EH (cell line): ENCODE measurements at regions not wholly inside any gene's neighbourhood (a gene's known extent, or its start where the extent isn't known, plus 50 kb on each side); places are given as distances from the start of the nearest gene placed in this dataset.
"Not testable (repeated sequence)": the region's sequence is repeated elsewhere in the genome, so short reads cannot be mapped to it uniquely, and the experiment has no call there.

Experiments
- DNase-seq: peaks from one replicate; pipeline ENCODE4 v3.0.0-alpha.2; 2015; ENCODE audit warnings: low read depth

DNA sequence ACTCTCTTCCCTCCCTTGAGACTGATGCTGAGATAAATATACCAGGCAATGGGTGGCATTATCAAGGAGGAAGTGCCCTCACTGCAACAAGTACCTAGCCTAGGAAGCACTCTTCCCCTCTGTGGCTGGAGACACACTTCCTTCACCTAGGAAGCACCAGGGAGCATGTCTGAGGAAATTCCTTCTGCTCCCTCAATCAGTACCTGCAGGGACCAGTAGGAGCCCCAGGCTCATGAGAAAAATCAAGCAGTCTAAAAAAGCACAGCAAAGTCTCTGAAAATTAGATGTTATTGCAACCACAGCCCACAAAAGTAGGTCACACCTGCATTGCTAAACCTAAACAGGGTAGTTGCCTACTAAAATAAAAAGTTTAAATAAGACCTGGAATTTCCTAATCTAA, 78.2 kb upstream of the TRPM1 start:
- no peak for DNase-seq

DNA sequence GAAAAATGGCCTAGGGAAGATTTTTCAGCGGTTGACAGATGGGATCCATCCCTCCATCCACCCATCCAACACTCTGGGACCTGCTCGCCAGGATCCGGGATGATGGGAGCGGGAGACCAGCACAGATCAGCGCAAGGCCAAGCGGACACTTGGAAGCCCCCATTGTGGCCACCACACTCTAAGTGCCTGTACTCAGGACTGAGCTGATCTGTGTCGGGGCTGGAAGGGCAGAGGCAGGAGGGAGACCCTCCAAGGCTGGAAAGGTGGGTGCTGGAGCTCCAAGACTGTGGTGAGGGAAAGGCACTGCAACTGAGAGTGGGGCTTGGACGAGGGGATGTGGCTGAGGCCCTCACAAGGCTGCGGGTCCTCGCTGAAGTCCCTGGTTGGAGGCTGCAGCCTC, 91.8 kb upstream of the TRPM1 start:
- no peak for DNase-seq

DNA sequence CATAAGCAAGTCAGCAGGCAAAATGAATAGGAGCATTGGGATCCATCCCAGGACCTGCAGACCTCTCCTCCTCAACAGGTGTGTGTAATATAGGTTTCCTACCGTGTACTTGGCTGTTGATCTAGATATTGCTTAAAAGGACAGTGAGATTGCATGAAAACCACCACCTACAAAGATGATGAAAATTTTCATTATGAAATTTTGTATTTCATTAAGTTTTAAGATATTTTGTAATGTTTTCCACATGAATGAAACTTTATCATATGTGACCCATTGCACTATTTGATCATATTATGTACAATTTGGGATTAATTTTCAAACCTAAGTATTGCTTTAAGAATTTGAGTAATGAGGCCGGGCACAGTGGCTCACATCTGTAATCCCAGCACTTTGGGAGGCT, 94.3 kb upstream of the TRPM1 start:
- DNase-seq: no peak

DNA sequence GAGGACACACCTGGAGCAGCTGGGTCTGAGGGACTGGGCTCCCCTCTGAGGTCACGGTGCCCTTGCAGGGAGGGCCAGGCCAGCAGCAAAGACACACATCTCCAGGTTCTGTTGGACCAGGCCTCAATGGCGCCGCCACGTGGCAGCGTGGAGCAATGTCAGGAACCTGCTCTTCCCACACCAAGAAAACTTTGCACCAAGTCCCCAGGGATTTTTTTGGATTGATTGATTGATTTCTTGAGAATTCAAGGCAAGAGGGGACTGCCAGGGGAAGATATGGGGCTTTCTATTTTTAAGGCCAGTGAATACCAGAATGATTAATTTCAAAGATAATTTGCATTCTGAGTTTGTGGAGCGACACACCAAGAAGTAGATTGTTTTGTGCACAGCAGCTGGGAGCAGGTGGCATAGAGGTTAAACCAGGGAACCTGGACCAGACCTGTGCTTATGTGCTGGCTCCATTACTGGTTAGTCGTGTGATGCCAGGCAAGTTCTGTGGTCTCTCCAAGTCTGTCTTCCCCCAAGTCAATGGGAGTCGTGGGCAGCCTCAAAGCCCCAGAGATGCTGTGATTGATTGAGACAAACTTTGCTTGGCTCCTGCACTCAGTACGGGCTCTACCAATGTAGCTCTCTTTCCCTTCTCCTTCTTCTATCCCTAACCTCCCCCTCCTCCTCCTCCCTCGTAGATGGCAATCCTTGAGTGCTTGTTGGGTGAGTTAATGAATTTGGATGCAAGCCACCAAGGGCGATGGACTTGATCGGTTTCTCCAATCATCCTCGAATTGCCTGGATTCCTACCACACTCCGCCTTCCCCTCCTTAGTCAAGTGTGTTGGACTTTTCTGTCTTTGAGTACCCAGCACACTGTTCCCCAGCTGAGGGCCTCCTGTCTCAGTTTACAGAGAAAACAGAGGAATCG, 96.2 kb upstream of the TRPM1 start:
- peak; percentile 38 for DNase-seq

DNA sequence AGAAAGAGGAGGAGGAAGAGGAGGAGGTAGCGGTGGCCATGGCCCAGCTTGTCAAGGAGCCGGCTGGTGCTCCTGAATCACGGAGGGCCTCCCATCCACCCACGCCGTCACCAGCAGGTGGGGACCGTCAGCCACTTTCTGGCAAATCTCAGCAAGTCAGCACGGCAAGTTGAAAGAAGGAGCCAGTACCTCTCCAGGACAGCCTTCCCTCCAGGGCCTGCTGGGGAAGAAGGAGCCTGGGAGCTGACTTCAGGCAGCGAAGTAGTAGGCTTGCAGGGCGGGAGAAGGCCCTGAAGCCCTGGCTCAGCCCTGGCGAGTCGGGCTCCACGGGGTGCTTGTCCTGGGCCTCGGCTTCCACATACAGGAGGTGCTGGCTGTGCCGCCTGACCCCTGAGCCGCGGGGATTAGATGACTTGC, 99.2 kb upstream of the TRPM1 start:
- DNase-seq: peak; percentile 73

DNA sequence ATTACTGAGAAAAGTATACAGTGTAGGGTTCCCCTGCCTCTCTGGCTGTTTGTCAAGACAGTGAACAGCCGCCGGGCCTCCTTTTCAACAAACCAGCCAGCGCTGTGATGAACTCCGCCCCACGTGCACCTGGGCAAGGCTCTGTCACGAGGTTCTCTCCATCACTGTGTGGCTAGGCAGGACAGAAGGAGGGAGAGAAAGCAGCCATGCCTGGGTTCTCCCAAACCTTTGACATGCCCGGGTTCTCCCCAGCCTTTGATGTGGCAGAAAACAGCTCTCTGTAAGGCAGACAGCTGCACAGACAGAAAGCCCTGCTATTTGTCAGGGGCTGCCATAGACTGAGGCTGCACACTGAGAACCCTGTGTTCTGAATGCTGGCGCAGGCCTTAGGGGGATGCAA, 101.4 kb upstream of the TRPM1 start:
- DNase-seq: no peak

DNA sequence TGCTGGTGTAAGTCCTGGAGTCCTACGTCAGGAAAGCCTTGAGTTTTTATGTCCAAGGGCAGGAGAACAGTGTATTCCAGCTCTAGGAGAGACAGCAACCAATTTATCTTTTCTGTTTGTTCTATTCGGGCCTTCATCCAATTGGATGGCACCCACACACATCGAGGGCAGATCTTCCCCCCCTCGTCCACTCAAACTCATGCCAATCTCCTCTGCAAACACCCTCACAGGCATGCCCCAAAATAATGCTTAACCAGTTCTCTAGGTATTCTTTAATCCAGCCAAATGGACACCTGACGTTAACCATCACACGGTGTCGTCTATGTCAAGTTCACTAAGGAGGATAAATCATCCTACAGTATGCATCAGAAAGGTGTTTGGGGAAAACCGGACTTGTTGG, 102.5 kb upstream of the TRPM1 start:
- no peak for DNase-seq

DNA sequence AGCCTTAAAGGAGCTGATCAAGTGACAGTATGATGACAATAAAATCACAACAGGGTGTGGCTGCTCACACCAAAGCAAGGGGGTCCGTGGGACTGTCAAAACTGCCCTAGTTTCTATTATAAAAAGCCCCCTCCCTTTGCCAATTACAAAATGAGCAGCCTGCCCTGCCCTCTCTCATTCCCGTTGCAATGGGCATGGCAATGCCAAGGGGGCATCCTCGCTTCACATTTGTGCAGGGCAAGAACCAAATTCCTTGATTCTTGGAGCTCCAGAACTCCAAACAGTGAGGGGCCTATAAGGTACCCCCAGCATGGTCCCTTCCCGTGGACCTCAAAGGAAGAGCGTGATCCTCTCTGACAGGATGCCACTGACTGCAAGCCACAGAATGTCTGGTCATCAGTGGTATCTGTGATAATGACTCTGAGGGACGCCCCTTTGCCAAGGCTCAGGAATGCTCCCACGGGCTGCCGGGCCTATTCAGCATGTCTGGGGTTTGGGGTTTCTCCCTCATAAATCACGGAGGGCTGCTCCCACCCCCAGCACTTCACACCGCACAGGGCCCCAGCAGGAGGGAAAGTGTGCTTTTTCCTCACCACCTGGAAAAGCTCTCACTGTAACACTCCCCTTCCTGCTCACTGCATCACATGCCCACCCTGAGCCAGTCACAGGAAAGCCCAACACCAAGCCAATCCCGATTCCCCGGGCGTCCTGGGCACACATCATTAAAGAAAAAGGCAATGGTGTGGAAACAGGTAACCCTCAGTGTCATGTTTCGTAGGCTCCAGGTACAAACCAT, 105.1 kb upstream of the TRPM1 start:
- DNase-seq: no peak

DNA sequence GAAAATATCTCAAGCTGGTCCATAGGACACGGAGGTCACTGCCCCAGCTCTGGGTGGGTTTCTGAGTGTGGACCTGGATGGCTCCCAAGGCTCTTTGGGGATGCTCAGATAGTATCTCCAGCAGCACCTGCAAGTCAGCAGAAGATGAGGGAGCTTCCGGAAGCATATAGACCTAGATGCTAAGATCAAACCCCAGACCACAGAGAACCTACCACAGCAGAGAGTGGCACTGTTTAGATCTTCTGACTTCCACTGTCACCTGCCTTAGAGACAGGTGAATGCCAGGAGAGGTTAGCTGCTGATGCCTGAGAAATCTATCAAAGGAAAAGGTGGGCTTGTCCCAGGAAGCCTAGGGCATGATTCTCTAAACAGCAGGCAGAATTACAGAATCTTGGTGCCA, 105.7 kb upstream of the TRPM1 start:
- no peak for DNase-seq

DNA sequence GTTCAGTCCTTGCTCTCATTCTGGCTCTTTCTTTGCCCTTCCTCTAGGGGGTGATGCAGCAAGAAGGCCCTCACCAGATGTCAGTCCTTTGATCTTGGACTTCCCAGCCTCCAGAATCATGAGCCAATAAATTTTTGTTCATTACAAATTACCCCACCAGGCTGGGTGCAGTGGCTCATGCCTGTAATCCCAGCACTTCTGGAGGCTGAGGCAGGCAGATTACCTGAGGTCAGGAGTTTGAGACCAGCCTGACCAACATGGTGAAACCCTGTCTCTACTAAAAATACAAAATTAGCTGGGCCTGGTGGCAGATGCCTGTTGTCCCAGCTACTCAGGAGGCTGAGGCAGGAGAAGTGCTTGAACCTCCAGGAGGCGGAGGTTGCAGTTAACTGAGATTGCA, 106.3 kb upstream of the TRPM1 start:
- DNase-seq: not testable (repeated sequence)

DNA sequence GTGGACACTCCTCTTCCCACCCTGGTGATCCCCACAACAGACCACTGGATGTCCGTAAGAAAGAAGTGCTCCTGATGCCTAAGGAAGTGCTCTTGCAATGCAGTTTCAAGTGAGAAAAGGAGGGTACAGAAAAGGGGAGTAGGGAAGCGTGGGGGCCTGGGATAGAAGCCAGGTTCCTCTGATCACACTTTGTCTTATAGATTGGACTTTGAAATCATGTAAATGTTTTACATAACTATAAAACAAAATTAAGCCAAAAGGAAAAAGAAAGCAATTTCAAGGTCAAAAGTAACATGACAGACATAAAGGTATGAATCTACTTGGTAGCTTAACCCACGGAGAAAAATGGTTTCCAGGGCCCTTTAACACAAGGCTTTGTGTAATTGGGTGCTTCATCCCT, 107.3 kb upstream of the TRPM1 start:
- DNase-seq: no peak

DNA sequence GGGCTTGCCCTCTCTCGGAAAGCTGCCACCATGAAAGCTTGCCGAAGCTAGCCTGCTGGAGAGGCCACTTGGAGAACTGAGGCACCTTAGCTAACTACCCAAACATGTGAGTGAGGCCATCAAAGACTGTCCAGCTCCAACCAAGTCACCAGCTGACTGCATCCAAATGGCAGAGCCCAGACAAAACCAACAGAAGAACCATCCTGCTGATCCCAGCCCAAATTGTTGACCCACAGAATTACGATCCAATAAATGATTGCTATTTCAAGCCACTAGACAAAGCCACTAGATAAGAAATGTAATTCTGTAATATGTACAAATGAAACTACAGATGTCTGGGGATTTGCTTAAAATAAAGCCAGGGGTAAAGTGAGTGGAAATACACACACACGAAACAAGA, 109.8 kb upstream of the TRPM1 start:
- no peak for DNase-seq

DNA sequence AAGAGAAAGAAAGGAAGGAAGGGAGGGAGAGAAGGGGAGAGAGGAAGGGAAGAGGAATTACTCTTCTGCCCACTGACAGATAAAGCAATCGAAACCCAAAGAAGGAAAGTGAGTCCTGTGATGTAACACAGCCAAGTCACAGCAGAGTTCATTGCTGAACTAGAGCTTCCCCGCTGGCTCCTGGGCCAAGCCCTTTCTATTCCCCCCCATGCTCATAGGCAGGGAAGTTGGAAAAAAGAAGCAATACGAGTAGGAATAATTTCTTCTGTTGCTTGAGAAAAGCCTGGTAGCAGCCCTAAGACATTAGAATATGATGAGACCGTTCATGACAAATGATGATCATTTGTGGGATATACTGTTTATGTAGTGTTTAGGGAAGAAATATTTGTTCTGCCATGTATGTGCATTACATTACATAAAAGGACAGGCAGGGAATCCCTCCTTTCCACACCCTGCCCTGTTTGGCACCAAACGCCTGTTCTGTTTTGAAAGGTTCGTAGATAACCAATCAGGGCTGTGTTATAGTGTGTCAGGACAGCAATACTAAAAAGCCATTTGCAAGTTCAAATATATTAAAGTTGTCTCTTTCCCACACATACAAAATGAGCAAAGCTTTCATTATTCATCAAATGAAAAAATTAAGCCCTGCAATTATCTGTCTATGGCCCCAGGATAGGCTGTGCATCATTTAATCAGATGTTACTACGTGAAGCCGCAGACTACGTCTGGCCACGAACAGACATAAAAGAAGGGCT, 111.0 kb upstream of the TRPM1 start:
- DNase-seq: no peak

DNA sequence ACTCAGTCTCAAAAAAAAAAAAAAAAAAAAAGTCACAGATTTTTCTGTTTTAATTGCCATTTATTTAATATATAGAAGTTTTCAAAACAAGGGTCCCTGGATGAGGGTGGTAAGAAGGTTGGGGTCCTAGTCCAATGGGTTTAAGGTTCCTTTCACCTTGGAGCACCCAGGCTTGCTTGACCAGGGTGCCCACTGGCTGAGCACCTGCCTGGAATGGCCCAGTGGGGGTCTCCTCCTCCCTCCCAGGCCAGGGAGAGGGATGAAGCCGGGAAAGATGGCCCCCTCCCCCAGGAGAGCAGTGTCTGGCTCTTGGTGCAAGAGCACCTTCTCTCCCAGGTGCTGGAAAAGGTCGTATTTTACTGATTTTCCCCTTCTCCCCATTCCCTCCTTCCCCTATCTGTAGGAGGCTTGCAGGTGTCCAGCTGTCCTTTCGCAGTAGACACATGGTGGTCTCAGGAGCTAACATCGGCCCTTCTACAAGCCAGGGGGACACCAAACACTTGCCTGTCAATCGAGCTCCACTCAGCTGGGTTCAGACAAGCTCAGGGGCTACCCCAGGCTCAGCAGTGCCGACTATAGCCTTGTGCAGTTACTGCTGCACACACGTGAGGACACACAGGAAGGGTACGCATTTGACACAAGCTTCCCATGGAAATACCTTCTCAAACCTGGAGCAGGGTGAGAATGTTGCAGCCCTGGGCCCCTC, 112.3 kb upstream of the KLF13 start:
- no peak for DNase-seq

DNA sequence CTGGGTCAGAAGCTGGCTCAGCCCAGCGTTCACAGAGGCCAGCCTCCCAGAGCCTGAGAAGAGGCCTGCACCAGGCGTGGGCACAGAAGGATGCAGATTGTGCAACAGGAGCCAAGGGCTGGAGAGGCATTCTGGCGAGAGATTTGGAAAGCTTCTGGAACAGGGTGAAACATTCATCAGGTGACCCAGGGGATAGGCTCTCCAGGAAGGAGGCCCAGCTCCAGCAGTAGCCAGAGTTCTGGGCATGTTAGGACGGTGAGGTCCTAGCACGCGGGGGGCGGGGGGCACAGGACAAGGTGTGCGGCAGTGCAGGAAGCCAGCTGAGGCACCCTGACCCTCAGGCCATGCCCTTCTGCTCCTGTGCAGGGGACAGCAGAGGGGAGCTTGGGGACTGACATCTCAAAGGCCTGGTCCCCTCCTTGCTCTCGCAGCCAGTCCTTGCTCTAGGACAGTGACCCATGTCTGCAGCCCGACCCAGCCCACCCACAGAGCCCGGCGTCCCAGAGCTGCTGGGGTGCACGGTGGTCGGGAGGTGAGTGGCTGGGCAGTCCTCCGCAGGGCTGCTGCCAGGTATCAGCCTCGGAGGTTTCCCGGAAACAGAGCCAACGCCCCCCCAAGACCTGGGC, 111.7 kb upstream of the KLF13 start:
- peak; percentile 15 for DNase-seq

DNA sequence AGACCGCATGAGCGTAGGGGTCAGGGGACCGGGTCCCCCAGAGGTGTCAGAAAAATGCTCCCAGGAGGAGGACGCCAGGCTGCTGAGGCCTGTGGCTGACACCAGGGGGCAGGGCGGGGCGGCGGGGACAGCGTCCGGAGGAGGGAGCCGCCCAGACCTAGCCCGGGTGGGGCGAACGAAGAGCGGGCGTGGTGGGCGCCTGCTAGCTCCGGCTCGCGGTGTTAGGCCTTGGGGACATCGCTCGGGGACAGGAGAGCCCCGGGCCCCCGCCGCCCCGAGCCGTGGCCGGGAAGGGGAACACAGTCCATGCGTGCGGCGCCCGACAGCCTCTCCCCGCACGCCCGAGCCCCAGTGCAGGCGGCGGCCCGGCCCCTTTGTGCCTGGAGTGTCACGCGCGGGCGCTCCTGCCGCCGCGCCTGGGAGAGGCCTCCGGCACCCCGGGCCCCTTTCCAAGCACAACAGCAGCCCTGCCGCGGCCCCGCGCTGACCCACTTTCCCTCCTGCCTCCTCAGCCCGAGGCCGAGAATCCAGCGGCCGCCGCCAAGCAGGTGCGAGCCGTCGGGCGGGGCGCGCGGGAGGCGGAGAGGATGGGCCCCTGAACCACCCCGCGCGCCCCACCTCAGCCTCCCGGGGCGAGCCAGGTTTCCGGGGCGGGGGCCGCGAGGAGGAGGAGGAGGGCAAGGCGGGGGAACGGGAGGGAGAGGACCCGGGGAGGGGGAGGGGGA, 111.0 kb upstream of the KLF13 start:
- peak; percentile 63 for DNase-seq

DNA sequence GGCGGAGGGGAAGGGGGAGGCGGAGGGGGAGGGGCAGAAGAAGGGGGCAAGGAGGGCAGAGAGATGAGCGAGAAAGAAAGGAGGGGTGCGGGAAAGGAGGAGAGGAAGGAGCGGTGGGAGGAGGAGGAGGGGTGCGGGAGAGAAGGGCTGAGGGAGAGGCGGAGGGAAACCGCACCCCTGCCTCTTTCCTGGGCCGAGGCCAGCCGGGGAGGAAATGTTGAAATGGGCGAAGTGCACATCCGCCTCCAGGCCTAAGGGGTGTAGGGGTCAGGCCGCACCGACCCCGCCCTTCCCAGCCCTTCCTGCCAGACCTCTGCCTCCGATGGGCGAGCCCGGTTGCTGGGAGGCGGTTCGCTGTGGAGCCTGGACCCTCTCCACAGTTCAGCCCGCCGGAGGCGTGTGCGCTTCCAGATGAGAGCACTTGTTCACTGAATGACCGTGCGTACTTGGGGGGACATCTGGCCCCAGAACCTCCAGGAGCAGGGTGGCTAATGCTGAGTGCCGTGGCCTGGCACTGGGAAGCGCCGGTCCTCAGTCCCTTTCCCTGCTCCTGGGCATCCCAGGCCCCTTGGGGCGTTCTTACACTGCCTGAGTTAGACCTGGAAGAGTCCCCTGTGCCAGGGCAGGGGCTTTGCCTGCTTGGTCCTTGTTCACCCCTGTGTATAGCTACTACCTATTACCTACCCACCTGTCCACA, 110.3 kb upstream of the KLF13 start:
- peak; percentile 54 for DNase-seq

DNA sequence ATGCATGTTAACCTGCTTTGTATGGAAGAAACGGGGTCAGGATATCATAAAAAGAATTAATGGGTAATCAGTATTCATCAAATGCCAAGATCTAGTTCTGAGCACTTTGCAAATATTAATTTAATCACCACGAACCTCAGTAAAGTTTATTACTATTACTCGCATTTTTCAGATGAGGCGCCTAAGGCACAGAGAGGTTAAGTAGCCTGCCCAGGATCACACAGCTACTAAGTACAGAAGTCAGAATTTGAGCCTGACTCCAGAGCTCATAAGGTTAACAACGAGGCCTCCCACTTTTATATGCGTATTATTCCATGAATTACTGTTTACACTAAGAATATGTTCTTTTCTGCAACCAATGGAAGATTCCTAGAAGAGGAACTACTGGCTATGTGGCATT, 109.6 kb upstream of the KLF13 start:
- no peak for DNase-seq

DNA sequence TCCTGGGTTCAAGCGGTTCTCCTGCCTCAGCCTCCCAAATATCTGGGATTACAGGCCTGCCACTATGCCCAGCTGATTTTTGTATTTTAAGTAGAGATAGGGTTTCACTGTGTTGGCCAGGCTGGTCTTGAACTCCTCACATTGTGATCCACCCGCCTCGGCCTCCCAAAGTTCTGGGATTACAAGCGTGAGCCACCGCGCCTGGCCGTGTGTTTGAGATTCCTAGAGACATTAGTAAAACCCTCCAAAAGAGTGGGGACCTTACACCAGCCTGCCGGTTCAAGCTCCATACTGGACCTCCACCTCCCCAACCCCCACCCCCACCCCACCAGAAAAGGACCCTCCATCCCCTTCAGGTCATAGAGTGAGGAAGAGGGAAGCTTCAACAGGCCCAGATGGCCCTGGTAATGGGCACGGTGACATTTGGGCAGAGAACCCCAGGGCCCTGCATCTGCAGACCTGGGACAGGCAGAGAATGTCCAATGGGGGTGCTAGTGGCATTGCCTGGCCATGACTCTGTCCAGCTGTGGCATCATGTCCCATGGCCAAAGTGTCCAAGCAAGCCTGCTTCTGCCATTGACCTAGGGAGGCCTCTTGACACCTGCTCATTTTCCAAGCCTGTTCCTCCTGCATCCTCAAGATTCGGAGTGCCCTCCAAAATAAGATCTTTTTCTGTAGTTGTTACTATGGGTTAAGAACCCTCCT, 108.9 kb upstream of the KLF13 start:
- DNase-seq: no peak

DNA sequence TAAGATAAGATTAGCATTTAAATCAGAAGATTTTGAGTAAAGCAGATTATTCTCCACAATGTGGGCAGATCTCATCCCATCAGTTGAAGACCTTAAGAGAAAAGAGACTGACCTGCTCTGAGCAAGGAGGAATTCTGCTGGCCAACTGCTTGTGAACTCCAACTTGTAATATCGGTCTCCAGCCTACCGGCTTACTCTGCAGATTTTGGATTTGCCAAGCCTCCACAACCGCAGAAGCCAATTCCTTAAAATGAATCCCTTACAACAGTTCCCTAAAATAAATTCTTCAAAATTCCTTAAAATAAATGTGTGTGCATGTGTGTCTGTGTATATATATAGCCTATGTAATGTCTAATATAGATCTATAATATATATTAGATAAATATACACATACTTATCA, 107.4 kb upstream of the KLF13 start:
- DNase-seq: no peak
